ENCODE measurements at regions not wholly inside any gene's neighbourhood (a gene's known extent, or its start where the extent isn't known, plus 50 kb on each side); places are given as distances from the start of the nearest gene placed in this dataset.

GRCh38 chr14:80084196-80084595 is 127.1 kb downstream of the DIO2 start:
- TF ChIP-seq CTCF (IDR thresholded peaks at IDR 0.05) (no peak), POLR2A (IDR thresholded peaks at IDR 0.05) (no peak), POLR2AphosphoS5 (IDR thresholded peaks at IDR 0.05) (no peak)

Data from prostate gland (tissue), 2 donors.